Left ventricle myocardium inferior (tissue), 1 donor: ENCODE measurements at regions not wholly inside any gene's neighbourhood (a gene's known extent, or its start where the extent isn't known, plus 50 kb on each side); places are given as distances from the start of the nearest gene placed in this dataset.

Experiments used
- DNase-seq: peaks from one replicate; pipeline ENCODE4 v3.0.0-alpha.2; 2020
- H3K27ac ChIP-seq: fragments of 200-600 bp; replicated peaks from 2 replicates; pipeline ENCODE4 v1.8.0; 2021
- H3K27me3 ChIP-seq: fragments of 200-600 bp; 2 replicates; pipeline ENCODE4 v1.8.0; 2021; ENCODE audit warnings: low read depth
- H3K36me3 ChIP-seq: fragments of 200-600 bp; 2 replicates; pipeline ENCODE4 v1.8.0; 2021
- H3K4me1 ChIP-seq: fragments of 200-600 bp; 2 replicates; pipeline ENCODE4 v1.8.0; 2021
- H3K4me3 ChIP-seq: fragments of 200-600 bp; 2 replicates; pipeline ENCODE4 v1.8.0; 2021; ENCODE audit warnings: mild to moderate bottlenecking, moderate library complexity
- H3K9me3 ChIP-seq: fragments of 200-600 bp; replicated peaks from 2 replicates; pipeline ENCODE4 v1.8.0; 2021
- intact Hi-C: fragments of 100-400 bp; cut with micrococcal nuclease; formaldehyde crosslinking; loops from one replicate; pipeline ENCODE4 v1.11.0; 2022
- TF ChIP-seq, protein P1 (sequence below): fragments of 200-600 bp; IDR thresholded peaks from 2 replicates; pipeline ENCODE4 v1.8.0; 2021; ENCODE audit warnings: antibody characterized with exemption, mild to moderate bottlenecking, borderline replicate concordance
- donor health status: DM: no; HTN: yes; CAD: no; lungs with severe emphysema.

DNA sequence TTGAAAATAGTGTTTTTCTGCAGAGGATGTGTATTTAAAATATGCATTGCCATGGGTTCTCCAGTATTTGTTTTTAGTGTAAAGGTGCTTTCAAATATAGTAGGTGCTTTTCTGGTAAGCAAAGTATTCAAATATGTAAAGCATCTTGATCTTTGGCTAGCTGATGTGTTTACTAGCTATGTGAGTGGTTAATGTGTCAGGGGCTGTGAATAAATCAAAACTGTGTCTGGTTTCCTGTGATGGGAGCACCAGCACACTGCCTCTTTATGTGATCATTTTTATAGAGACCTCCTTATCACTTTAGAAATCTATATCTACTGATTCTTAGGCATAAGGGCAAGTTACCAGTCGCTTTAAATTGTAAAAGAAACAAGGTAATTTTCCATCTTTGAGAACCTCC, 388.9 kb upstream of the MAN1A1 start:
- TF ChIP-seq, protein P1, sequence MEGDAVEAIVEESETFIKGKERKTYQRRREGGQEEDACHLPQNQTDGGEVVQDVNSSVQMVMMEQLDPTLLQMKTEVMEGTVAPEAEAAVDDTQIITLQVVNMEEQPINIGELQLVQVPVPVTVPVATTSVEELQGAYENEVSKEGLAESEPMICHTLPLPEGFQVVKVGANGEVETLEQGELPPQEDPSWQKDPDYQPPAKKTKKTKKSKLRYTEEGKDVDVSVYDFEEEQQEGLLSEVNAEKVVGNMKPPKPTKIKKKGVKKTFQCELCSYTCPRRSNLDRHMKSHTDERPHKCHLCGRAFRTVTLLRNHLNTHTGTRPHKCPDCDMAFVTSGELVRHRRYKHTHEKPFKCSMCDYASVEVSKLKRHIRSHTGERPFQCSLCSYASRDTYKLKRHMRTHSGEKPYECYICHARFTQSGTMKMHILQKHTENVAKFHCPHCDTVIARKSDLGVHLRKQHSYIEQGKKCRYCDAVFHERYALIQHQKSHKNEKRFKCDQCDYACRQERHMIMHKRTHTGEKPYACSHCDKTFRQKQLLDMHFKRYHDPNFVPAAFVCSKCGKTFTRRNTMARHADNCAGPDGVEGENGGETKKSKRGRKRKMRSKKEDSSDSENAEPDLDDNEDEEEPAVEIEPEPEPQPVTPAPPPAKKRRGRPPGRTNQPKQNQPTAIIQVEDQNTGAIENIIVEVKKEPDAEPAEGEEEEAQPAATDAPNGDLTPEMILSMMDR: no peak
- Histone ChIP-seq H3K9me3 (no peaks in the 10 kb centered on the region), H3K27me3 (no peaks in the 10 kb centered on the region), H3K4me3 (no peak overlapping the region), H3K36me3 (no peaks in the 10 kb centered on the region), H3K4me1 (no peaks in the 10 kb centered on the region), H3K27ac (no peak overlapping the region)
- DNase-seq: no peak
- intact Hi-C loops: no loop called here

DNA sequence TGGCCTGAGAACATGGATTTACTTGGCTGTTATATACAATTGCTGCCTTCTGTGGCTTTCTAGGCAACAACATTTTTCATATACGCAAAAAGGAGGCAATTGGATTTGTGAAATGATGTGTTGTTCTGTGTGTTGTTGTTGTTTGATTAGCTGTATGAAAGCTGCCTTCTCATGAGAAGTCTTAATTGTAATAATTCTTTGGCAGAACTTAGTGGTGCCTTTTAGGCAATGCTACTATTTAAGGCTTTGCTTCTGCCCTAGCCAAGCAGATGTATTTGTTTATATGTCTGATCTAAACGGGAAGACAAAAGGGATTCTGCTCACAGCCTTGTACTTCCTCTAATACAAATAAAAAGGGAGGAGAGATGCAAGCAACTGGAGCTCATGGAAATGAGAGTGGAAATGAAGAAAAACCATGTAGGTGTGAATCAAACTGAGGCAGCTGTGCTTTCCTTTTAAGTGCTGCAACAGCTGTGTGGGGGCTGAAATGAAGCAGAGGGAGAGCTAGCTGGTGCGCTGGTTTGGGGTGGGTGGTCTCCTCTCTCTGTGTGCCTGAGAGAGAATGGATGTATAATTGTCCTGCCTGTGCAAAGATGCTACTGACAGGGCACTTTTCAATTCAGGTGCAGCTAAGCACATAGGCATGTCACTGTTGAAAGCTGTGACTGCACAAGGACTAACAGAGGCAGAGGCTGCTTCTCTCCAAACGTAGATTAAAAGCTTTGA, 386.9 kb upstream of the MAN1A1 start:
- H3K36me3 ChIP-seq: no peaks in the 10 kb centered on the region
- DNase-seq: no peak
- no peak overlapping the region for H3K27ac ChIP-seq
- H3K4me1 ChIP-seq: no peaks in the 10 kb centered on the region
- H3K9me3 ChIP-seq: no peaks in the 10 kb centered on the region
- intact Hi-C loops: no loop called here
- TF ChIP-seq, protein P1: no peak
- H3K27me3 ChIP-seq: peaks cover 4% of the 10 kb centered on the region
- H3K4me3 ChIP-seq: no peak overlapping the region

DNA sequence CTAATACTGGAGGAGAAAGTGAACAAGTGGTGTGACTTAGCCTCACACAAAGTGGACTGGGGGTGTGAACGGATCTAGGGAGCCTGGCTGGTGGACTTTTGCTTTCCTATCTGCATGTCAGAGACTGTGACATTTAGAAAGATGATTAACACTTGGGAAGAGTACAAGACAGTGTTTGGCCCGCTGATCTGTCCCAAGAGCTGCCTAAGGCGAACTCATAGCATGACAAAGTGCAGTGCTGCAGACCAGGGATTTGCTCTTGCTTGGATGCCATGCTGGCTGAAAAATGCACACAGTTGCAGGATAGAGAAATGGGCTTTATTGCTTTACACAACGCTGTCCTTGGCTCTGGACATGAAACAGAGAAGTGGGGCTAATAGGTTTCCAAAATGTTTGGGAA, 386.0 kb upstream of the MAN1A1 start:
- Histone ChIP-seq H3K4me3 (no peak overlapping the region), H3K9me3 (no peaks in the 10 kb centered on the region), H3K27ac (no peak overlapping the region), H3K27me3 (peaks cover 4% of the 10 kb centered on the region), H3K4me1 (no peaks in the 10 kb centered on the region), H3K36me3 (no peaks in the 10 kb centered on the region)
- TF ChIP-seq, protein P1: no peak
- DNase-seq: no peak
- intact Hi-C loops: no loop called here

DNA sequence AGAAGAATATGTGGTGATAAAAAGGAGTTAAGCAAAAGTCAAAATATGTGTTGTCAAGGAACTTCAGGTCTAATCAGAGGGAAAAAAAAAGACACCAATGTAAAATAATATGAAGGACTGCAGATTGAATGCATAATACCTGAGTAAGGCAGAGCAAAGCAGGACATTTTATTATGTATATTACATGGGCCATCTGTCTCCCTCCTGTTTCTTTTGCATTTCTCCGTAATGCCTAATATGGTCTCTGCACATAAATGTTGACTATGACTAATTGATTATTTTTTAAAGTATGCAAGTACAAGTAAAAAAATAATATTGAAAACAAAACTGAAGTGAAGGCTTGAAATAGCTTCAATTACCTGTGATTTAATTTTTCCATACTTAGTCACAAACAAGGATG, 384.7 kb upstream of the MAN1A1 start:
- no peaks in the 10 kb centered on the region for H3K9me3 ChIP-seq
- no peaks in the 10 kb centered on the region for H3K4me1 ChIP-seq
- no peak overlapping the region for H3K4me3 ChIP-seq
- H3K36me3 ChIP-seq: no peaks in the 10 kb centered on the region
- peaks cover 4% of the 10 kb centered on the region for H3K27me3 ChIP-seq
- no peak overlapping the region for H3K27ac ChIP-seq
- TF ChIP-seq, protein P1: no peak
- intact Hi-C loops: no loop called here
- no peak for DNase-seq

DNA sequence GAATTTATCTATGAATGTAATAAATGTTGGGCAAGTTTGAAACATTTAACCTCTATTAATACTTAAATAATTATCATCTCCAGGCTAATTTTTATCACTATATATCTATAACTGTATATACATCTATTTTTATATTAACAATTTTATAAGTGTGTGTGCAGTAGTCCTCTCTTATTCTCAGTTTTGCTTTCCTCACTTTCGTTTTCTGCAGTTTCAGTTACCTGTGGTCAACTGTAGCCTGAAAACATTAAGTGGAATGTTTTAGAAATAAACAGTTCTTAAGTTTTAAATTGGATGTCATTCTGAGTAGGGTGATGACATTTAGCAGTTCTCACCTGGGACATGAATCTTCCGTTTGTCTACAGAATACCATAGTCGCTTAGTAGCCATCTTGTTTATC, 379.4 kb upstream of the MAN1A1 start:
- TF ChIP-seq, protein P1: no peak
- H3K27ac ChIP-seq: no peak overlapping the region
- no peaks in the 10 kb centered on the region for H3K36me3 ChIP-seq
- H3K27me3 ChIP-seq: peaks cover 4% of the 10 kb centered on the region
- no peak overlapping the region for H3K4me3 ChIP-seq
- DNase-seq: no peak
- intact Hi-C loops: no loop called here
- H3K4me1 ChIP-seq: no peaks in the 10 kb centered on the region
- H3K9me3 ChIP-seq: peaks cover 10% of the 10 kb centered on the region
